HG02973 (cell line): ENCODE measurements at regions not wholly inside any gene's neighbourhood (a gene's known extent, or its start where the extent isn't known, plus 50 kb on each side); places are given as distances from the start of the nearest gene placed in this dataset.

ENCODE experiments used
- ATAC-seq: cut with Tn5 transposase; IDR thresholded peaks from one replicate; pipeline ENCODE4 v1.9.1; 2021; ENCODE audit warnings: moderate library complexity; ENCODE audit not compliant: unreplicated experiment

- ATAC-seq = no peak
Measured at GRCh38 chr9:16025627-16026026, 472.8 kb downstream of the CCDC171 start.

DNA sequence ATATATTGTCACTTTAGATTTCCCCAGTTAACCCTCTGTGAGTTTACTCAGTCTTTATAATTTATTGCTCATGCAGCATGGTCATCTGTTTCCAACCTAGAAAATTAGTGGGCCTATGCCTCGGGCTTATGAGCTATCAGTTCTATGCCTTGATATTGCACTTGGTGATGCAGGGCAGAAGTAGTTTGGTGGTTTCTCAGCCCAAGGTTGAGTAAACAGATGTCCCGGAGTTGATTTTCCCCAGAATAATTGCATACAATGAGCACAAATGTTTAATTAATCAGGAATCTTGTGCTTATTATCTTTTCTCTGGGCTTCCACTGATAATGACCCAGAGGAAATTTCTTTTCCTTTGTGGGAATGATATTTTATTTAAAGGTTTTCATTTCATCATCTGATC lies 474.0 kb downstream of the CCDC171 start:
- no peak for ATAC-seq

- no peak for ATAC-seq
Measured at GRCh38 chr9:16028548-16028947, 475.7 kb downstream of the CCDC171 start.

DNA sequence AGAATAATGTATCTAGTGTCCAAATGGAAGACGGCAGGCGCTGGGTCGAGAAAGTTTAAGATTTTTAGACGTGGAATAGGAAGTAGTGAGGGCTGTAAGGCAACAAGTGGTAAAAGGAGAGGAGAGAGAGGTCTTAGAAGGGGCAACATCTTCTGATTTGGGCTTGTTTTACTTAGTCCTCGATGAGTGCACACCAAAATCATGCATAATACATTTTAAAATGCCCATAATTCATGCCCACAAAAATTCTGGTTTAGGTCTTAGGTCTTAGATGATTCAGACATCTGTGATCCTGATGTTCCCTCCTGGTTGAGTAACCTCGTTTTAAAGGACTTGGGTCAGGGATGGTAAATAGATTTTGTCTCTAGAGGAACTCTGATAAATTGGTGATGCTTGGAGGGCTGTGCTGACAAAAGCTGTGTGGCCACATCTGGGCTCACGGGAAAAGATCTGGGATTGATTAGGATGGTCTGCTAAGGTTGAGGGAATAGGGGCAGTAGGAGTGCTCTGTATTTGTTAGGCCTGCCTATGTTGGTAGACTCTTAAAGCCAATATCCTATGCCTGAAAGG lies 476.3 kb downstream of the CCDC171 start:
- ATAC-seq = no peak

- ATAC-seq = no peak
Measured at GRCh38 chr9:16029796-16030363, 477.0 kb downstream of the CCDC171 start.

DNA sequence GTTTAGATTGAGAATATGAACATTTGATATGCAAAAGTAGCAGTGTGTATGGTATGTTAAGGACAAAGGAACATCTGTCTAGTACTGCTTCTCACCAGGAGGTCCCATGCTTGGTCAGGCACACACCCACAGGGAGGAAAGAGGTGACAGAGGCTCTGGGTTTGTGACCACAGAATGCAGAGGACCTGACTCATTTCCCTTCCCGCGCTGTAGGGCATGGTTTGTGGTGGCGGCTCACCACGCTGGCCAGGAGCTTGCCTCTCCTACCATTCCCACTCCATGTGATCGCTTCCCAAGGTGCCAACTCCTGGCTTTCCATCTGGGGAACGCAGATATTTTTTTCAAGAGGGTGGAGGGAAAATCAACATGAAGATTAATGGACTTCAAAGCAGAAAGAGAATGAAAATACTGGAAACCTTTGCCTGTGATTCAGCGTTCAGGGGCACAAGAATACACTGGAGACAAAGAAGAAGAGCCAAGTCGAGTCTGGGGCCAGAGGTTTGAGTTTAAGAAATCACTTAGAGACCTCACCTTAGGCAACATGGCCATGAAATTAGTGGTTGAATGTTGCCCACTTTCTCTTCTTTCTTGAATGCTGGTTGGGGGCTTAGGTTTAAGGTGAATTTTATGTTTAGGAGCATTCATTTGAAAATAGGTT lies 477.8 kb downstream of the CCDC171 start:
- peak; percentile 92 for ATAC-seq

DNA sequence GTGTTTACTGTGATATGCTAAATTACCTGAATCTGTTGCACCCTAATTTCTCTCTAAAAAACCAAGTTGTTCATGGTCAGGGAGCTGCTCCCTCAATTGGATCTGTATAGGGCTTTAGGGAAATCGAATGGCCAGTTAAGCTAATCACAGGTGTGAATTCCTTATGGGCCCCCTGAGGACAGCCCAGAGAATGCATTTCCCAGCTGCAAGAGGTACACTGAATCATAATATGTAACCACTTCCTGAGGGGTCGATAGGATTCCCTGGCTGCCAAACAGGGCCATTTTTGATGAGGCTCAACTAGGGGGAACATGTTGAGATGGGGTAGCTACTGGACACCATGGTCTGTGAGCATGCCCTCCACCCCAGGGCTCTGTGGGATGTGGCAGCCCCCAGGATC lies 478.6 kb downstream of the CCDC171 start:
- ATAC-seq = no peak

GRCh38 chr9:16031971-16032370 lies 479.1 kb downstream of the CCDC171 start:
- no peak for ATAC-seq

- no peak for ATAC-seq
Measured at GRCh38 chr9:16032799-16033198, 480.0 kb downstream of the CCDC171 start.

DNA sequence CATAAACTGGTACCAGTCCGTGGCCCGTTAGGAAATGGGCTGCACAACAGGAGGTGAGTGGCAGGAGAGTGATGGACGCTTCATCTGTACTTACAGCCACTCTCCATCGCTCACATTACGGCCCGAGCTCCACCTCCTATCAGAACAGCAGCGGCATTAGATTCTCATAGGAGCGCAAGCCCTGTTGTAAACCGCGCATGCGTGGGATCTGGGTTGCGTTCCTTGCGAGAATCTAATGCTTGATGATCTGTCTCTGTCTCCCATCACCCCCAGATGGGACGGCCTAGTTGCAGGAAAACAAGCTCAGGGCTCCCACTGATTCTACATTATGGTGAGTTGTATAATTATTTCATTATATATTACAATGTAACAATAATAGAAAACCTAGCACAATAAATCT lies 480.4 kb downstream of the CCDC171 start:
- ATAC-seq = no peak

DNA sequence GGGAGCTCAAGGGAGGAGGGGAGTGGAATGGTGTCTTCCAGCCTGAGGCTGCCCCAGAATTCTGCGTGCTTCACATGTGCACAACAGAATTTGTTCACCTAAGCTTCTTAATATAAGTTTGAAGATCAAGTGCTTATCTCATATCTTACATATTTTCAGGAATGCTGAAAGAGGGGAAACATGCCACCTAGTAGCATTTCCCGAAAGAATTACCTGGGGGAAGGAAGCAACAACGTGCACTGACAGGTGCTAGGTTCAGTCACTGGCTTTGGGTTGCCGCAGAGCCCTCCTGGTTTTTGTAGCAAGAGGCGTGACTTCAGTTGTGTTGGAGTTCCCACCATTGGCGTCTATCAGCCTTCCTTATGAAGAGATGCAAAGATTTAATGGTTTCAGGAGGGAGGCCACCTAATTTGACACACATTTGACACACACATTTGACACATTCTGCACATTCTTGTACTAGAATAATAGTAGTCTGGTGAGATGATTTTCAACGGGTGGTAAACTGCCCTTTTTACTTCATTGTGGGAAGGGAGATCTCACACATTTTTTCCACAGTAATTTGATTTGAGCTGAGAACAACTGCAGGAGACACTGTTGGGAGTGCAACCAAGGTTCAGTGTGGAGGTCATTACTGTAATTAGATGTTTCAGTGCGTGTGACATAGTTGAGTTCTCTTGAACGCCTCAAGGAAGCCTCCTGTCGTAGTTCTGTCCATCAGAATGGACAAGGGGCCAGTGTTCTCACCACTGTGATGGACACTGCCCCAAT lies 481.3 kb downstream of the CCDC171 start:
- ATAC-seq = no peak

- no peak for ATAC-seq
Measured at GRCh38 chr9:16039218-16039987, 486.6 kb downstream of the CCDC171 start.

DNA sequence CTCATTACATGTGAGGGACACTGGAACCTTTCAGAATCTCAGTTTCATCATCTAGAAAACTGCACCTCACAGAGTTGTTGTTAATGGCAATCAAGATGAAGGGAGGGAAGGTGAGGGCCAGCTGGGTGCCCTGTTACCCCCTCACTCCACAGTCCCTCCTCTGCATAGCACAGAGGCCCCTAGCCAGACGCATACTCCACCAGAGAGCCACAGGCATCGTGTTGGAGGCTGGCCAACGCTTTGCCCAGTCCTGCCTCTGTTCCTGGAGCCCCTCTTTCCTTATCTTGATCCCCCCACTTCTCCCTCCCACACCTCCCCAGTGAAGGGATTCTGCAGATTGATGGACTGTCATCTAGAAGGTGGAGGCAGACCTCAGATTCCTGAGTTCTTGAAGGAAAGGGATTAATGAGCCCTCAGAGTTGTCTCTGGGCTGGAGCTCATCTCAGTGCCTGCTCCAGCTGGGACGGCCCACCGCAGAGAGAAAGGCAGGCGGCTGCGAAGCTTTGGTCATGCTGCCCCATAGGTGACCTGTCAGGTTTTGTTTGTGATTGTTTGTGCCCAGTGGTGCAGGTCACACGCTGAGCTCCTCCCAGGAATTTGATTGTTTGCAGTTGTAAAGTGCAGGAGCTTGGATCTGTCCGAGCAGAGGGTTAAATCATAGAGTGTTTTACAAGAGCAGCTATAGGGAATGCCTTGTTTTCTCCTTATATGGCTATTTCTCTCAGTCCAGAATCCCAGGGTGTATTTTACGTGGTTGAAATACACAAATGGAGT lies 487.3 kb downstream of the CCDC171 start:
- ATAC-seq = no peak

GRCh38 chr9:16043756-16044578 lies 491.1 kb downstream of the CCDC171 start:
- no peak for ATAC-seq

GRCh38 chr9:16044579-16044881 lies 491.7 kb downstream of the CCDC171 start:
- ATAC-seq = no peak

DNA sequence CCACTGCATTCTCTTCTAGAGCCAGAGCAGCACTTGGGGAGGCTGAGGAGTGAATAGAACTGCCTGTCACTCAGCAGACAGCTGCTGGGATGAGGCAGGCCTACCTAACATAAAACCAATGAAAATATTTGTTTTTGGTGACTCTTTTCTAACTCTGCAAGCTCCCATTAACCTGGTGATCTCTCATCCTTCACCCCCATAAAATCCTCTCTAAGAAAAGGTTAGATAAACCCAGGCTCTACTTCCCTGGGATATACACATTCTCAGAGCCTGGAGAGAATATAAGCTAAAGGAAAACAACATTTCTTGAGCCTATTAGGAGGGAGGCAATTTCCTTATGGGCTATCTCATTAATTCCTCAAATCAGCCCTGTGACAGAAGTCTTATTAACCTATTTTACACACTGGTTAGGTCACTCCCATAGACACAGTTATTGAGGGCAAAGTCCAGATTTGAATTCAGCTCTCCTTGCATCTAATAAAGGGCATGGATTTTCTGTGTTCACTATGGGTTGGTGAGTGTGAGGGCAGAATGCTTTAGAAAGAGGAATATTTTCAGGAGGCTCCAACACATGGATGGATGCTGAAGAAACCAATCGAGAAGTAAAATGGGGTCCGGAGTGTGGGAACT lies 492.9 kb downstream of the CCDC171 start:
- ATAC-seq = no peak

DNA sequence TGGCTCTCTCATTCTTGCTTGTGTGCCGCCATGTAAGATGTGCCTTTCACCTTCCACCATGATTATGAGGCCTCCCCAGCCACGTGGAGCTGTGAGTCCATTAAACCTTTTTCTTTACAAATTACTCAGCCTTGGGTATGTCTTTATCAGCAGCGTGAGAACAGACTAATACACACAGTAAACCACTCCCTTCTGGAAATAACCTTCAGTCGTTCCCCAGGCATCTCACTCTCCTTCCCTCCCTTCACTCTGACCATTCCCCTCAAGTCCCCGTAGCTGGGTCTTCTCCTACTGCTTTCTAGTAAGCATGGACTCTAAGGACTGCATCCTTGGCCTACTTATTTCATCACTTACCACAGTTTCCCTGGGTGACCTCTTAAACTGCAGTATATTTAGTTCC lies 493.9 kb downstream of the CCDC171 start:
- no peak for ATAC-seq

DNA sequence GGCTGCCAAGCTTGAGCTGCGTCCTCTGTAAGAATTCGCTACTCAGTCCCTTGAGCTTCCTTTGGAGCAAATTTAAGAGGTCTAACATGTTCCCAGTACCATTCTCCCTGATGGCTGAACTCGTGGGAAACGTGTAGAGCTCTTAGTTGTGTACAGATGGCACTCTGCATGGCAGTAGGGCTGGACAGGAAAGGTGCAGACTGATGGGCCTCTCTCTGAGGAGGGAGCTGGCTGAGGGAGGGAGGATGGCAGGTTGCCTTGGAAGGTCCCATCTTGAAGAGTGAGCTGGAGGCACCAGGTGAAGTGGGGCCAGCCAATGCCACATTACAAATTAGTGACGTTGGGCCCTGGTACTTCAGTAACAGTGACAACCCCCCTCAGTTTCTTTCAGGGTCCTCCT lies 495.3 kb downstream of the CCDC171 start:
- no peak for ATAC-seq

DNA sequence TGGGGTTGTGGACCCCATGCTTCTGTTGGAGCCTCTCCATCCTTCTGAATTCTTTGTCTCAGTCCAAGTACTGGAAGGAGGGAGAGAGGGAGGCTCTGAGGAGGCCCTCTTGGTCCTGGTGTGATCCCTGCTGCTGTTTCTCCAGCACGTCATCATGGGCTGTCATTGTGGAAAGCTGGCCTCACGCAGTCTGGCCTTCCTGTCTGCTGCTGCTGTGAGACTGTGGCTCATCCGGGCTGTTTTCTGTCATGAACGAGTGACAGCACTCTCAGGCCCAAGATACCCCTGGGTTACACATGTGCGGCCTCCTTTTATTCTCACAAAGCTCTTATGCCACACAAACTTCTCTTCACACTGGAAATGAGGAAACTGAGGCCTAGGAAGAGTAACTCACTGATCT lies 499.3 kb downstream of the CCDC171 start:
- ATAC-seq = no peak
